NT2/D1 (cell line): ENCODE measurements at regions not wholly inside any gene's neighbourhood (a gene's known extent, or its start where the extent isn't known, plus 50 kb on each side); places are given as distances from the start of the nearest gene placed in this dataset.
"Not testable (repeated sequence)": the region's sequence is repeated elsewhere in the genome, so short reads cannot be mapped to it uniquely, and the experiment has no call there.

Experiments used
- SUZ12 ChIP-seq: IDR thresholded peaks from 2 replicates; pipeline ENCODE4 v1.6.1; 2011; ENCODE audit not compliant: insufficient read length, insufficient read depth; ENCODE audit errors: extremely low read depth
- YY1 ChIP-seq: IDR thresholded peaks from 2 replicates; pipeline ENCODE4 v1.6.1; 2011; ENCODE audit not compliant: insufficient read length, insufficient read depth
- ZNF274 ChIP-seq: IDR thresholded peaks from 2 replicates; pipeline ENCODE4 v1.6.1; 2011; ENCODE audit warnings: mild to moderate bottlenecking, low read depth, low read length

GRCh38 chr6:60765331-60765730, 1520.7 kb downstream of the KHDRBS2 start:
- not testable (repeated sequence) for TF ChIP-seq SUZ12, YY1, ZNF274
